DND-41 (cell line): ENCODE measurements at regions not wholly inside any gene's neighbourhood (a gene's known extent, or its start where the extent isn't known, plus 50 kb on each side); places are given as distances from the start of the nearest gene placed in this dataset.

ENCODE experiments used
- CTCF ChIP-seq: IDR thresholded peaks from 2 replicates; pipeline ENCODE4 v1.5.1; 2012; ENCODE audit warnings: borderline replicate concordance, low read length, moderate library complexity, mild to moderate bottlenecking; ENCODE audit not compliant: poor library complexity, severe bottlenecking; ENCODE audit errors: extremely low read depth
- EZH2 ChIP-seq: IDR thresholded peaks from 3 replicates; pipeline ENCODE4 v1.6.1; 2012; ENCODE audit warnings: borderline replicate concordance, low read depth, mild to moderate bottlenecking, moderate library complexity, low read length, inconsistent platforms; ENCODE audit not compliant: severe bottlenecking

DNA sequence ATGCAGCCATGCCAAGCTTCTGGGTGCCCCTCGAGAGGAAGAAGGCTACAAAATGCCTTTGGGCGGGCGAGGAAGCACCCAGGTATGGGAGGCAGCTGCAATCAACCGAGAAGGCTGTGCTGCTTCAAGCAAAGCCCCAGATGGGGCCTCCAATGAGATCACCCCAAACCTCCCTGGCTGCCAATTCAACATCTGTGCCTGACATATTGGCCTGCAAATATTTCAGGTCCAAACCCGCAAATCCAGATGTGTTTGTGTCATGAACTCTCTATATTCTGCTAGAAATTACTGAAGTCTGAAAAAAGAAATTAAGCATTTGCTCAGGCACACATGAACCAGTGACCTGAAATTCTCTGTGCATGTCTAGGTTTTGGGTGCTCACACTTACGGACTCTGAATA lies 78.8 kb upstream of the RCN1 start:
- no peak for TF ChIP-seq CTCF
- no peak for TF ChIP-seq EZH2
